Hematopoietic multipotent progenitor cell treated with erythropoietin and hydrocortisone succinate and interleukin-3 and kit ligand, for 4 days (in vitro differentiated cells): ENCODE measurements at regions not wholly inside any gene's neighbourhood (a gene's known extent, or its start where the extent isn't known, plus 50 kb on each side); places are given as distances from the start of the nearest gene placed in this dataset.

Source experiments
- DNase-seq: peaks from one replicate; pipeline ENCODE4 v3.0.0-alpha.2; 2015

DNA sequence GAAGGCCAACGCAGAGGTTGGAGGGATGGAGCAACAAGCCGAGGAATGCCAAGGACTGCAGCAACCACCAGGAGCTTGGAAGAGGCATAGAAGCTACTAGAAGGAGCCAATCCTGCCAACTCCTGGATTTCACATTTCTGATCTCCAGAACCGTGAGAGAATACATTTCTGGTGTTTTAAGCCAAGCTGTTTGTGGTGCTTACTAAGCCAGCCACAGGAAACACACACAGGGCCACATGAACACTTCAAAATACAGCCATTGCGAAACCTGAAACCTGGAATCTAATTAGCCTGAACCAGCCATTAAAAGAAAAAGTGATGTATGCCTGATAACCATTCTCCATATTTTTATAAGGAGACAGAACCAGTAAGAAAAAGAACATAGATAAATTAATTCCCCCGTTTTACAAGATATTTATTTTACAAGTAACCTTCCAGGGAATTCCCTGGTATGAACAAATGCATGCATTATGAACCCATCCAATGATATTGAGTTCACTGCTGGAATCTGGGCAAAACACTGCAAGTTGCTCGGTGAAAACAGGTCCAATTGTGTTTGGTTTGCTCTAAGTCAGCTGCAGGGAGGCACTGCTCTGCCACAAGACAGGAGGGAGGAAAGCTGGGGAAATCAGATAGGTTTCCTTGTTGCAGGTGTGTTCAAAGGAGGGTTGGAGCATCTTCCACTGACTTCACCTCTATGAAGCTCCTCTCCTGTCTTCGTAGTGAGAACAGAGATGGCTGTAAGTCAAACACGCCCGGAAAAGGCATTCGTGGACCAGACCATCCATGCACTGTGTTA, 70.2 kb downstream of the ETS2 start:
- DNase-seq: peak; percentile 73
